ENCODE measurements at regions not wholly inside any gene's neighbourhood (a gene's known extent, or its start where the extent isn't known, plus 50 kb on each side); places are given as distances from the start of the nearest gene placed in this dataset.

- no peak overlapping the region for H3K4me3 ChIP-seq
- no peaks in the 10 kb centered on the region for H3K9me3 ChIP-seq
- DNase-seq: no peak
- intact Hi-C loops (cut with DNase I): no loop called here
- H3K27me3 ChIP-seq: no peaks in the 10 kb centered on the region
- no peak for TF ChIP-seq EP300 (IDR thresholded peaks at IDR 0.05)
- no peak for TF ChIP-seq CTCF (IDR thresholded peaks at IDR 0.05)
- no peak for TF ChIP-seq POLR2A (IDR thresholded peaks at IDR 0.05)
- H3K4me1 ChIP-seq (ENCODE audit: insufficient read depth): no peaks in the 10 kb centered on the region
- H3K36me3 ChIP-seq: no peaks in the 10 kb centered on the region
- WGBS, 3 donors: 81 to 86% (median 83%) methylated on average over 11 of the region's 11 CpGs
- no peak overlapping the region for H3K27ac ChIP-seq
Measured at GRCh38 chr1:229023651-229024300, 247.1 kb upstream of the RAB4A start.

GRCh38 chr1:229024528-229025130, 246.3 kb upstream of the RAB4A start:
- Histone ChIP-seq H3K36me3 (no peaks in the 10 kb centered on the region), H3K27me3 (no peaks in the 10 kb centered on the region), H3K4me1 (ENCODE audit: insufficient read depth) (no peaks in the 10 kb centered on the region), H3K4me3 (no peak overlapping the region), H3K27ac (no peak overlapping the region), H3K9me3 (no peaks in the 10 kb centered on the region)
- 78 to 83% (median 80%) methylated on average over 13 of the region's 13 CpGs for WGBS, 3 donors
- DNase-seq: peak in 3 of 5 donors; percentile 53 to 68 (median 64)
- TF ChIP-seq EP300 (IDR thresholded peaks at IDR 0.05) (no peak), CTCF (IDR thresholded peaks at IDR 0.05) (no peak), POLR2A (IDR thresholded peaks at IDR 0.05) (no peak)
- intact Hi-C loops (cut with DNase I): no loop called here

GRCh38 chr1:229025576-229025975, 245.3 kb upstream of the RAB4A start:
- Histone ChIP-seq H3K27ac (no peak overlapping the region), H3K36me3 (no peaks in the 10 kb centered on the region), H3K4me3 (no peak overlapping the region), H3K27me3 (no peaks in the 10 kb centered on the region), H3K9me3 (no peaks in the 10 kb centered on the region), H3K4me1 (ENCODE audit: insufficient read depth) (no peaks in the 10 kb centered on the region)
- TF ChIP-seq CTCF (IDR thresholded peaks at IDR 0.05): no peak
- TF ChIP-seq POLR2A (IDR thresholded peaks at IDR 0.05): no peak
- no peak for TF ChIP-seq EP300 (IDR thresholded peaks at IDR 0.05)
- DNase-seq: no peak
- 87 to 99% (median 94%) methylated on average over 2 of the region's 2 CpGs for WGBS, 3 donors
- intact Hi-C loops (cut with DNase I): no loop called here

GRCh38 chr1:229027158-229027557, 243.8 kb upstream of the RAB4A start:
- Histone ChIP-seq H3K36me3 (no peaks in the 10 kb centered on the region), H3K27me3 (no peaks in the 10 kb centered on the region), H3K4me1 (ENCODE audit: insufficient read depth) (no peaks in the 10 kb centered on the region), H3K4me3 (no peak overlapping the region), H3K27ac (no peak overlapping the region), H3K9me3 (no peaks in the 10 kb centered on the region)
- WGBS, 3 donors: 73 to 87% (median 83%) methylated on average over 5 of the region's 5 CpGs
- no peak for DNase-seq
- TF ChIP-seq CTCF (IDR thresholded peaks at IDR 0.05): no peak
- no peak for TF ChIP-seq POLR2A (IDR thresholded peaks at IDR 0.05)
- intact Hi-C loops (cut with DNase I): no loop called here

All from ovary (tissue), 7 donors.